Prostate gland (tissue), 2 donors: ENCODE measurements at regions not wholly inside any gene's neighbourhood (a gene's known extent, or its start where the extent isn't known, plus 50 kb on each side); places are given as distances from the start of the nearest gene placed in this dataset.

Experiments
- CTCF ChIP-seq, 4 experiments: fragments of 200-600 bp in 2 of 4; fragments of 450-650 bp in 2 of 4; sonication (generic) in 2 of 4; IDR thresholded peaks; 1 replicate in 3 of 4; 2 replicates in 1 of 4; pipeline ENCODE4 v1.5.1; 2016 to 2019; ENCODE audit warnings: antibody characterized with exemption in 4 of 4, mild to moderate bottlenecking in 2 of 4, moderate library complexity in 2 of 4
- POLR2A ChIP-seq: fragments of 450-650 bp; IDR thresholded peaks from one replicate; pipeline ENCODE4 v1.6.1; 2016; ENCODE audit warnings: antibody characterized with exemption, mild to moderate bottlenecking
- POLR2AphosphoS5 ChIP-seq: sonication (generic); formaldehyde crosslinking; IDR thresholded peaks from one replicate; pipeline ENCODE4 v1.6.1; 2017; ENCODE audit warnings: antibody characterized with exemption

DNA sequence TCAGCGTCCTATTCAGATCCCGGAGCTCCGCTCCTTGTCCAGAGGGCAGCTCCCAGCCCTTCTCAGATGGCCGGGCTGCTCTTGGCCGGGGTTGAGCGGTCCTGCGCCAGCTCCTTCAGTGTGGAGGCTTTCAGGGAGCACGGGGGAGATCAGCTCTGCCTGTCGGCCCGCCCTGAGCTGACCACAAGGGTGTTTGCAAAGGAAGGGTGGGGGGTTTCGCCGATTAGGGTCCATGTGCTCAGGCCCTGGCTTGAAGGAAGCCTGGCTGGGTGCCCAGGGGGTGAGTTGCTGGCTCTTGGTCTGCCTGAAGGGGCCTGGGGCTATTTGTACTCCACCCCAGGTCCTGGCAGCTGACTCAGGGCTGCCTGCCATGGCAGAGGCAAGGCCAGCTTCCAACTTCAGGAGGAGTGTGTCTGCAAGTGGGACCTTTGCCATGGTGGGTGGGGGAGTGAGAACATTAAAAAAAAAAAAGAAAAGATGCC lies 250.1 kb upstream of the KLF4 start:
- TF ChIP-seq CTCF (IDR thresholded peaks at IDR 0.05) (no peak), POLR2A (no peak), POLR2AphosphoS5 (no peak)
